ENCODE measurements at regions not wholly inside any gene's neighbourhood (a gene's known extent, or its start where the extent isn't known, plus 50 kb on each side); places are given as distances from the start of the nearest gene placed in this dataset.
"Not testable (repeated sequence)": the region's sequence is repeated elsewhere in the genome, so short reads cannot be mapped to it uniquely, and the experiment has no call there.

DNA sequence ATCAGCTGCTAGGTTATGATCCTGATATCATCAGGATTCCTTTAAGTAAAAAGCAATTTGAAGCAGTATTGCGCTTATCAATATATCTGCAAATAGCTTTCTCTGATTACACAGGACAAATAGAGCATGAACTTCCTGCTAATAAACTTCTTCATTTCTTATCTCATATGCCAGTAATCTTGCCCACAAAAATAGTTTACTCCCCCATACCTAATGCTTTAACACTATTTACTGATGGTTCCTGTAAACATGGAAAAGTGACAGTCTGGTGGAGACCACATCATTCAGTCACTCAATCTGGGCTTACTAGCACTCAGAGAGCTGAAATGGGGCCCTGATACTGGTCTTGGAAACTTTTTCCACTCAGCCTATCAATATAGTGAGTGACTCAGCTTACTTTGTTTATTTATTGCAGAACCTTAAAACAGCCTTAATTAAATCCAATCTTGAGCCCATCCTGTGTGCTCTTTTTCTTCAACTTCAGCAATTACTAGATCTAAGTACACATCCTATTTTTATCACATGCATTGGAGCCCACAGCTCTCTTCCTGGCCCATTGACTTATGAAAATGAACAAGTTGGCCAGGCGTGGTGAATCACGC is 1464.3 kb downstream of the UQCRFS1 start:
- DNase-seq = no peak

DNA sequence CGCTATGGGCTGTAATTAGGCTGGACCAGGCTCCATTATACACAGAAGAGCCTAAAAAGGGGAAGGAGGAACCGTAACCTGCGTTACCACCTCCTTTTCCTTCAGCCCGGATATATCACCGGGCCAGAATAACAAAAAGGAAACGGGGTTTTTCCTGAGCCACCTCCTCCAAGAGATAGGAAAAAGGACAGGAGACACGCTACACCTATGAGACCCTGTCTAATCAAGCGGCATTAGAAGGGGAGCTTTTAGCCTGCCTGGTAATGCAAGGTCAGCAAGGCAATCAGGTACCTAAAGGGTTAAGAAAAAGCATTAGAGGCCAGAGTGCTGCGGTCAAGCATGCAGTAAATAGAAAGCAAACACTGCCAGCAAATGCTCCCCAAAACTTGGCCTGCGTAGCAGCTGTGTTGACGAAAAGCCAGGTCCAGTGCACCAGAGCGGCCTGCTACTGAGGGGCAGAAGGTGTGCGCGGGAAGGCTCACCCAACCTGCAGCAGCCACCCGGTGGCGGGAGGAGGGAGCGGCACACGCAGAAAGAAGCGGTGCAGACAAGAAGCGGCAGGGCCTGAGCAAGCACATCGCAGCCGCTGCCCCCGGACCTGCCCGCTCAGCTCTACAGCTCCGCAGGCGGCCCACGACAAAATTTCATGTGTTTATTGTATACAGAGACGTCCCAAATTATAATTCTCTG is 1466.1 kb downstream of the UQCRFS1 start:
- DNase-seq = peak; percentile 74

DNA sequence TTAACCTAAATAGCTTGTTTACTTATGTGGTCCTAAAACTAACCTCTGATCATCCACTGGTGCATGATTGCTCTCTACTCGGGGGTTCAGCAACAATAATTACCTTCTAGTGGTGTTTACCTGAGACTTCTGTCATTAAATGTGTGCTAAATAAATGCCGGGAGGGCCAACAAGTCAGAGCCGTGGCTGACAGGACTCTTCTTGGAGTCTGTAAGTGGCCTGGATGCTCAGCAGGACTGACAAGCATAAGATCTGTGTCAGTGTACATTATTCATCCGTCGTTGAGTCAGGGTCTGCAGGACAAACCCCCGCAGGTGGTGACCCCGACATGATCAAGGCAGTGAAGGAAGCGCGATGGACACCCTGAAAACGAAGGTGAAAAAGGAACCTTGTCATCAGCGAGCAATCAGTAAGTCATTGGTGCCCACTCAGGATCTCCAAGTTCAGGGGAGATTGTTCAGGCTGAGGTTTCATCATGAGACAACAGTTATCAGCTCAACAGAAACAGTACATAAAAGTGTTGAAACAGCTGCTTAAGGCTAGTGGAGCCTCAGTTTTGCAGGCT is 1466.9 kb downstream of the UQCRFS1 start:
- DNase-seq = peak; percentile 22

DNA sequence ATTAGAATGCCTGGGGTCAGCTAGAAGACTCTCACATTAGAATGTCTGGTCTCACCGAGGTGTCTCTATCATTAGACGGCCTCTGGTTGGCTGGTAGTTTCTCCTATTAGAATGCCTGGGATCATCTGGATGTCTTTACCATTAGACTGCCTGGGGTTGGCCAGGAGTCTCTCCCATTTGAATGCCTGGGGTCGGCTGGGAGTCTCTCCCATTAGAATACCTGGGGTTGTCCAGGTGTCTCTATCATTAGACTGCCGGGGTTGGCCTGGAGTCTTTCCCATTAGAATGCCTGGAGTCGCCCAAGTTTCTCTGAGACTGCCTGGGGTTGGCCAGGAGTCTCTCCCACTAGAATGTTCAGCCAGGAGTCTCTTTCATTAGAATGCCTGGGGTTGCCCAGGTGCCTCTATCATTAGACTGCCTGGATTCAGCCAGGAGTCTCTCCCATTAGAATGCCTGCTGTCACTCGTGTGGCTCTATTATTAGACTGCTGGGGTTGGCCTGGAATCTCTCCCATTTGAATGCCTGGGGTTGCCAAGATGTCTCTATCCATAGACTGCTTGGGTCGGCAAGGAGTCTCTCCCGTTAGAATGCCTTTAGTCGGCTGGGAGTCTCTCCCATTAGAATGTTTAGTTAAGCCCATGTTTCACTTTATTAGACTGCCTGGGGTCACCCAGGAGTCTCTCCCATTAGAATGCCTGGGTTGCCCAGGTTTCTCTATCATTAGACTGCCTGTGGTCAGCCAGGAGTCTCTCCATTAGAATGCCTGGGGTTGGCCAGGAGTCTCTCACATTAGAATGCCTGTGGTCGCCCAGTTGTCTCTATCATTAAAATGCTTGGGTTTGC is 1467.8 kb downstream of the UQCRFS1 start:
- DNase-seq = peak; percentile 32

DNA sequence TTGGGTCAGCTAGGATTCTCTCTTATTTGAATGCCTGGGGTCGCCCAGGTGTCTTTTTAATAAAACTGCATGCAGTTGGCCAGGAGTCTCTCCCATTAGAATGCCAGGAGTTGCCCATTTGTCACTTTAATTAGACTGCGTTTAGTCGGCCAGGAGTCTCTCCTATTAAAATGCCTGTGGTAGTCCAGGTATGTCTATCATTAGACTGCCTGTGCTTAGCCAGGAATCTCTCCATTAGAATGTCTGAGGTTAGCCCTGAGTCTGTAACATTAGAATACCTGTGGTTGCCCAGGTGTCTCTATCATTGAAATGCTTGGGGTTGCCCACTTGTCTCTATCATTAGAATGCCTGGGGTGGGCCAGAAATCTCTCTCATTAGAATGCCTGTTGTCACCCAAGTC is 1470.9 kb downstream of the UQCRFS1 start:
- peak; percentile 35 for DNase-seq

DNA sequence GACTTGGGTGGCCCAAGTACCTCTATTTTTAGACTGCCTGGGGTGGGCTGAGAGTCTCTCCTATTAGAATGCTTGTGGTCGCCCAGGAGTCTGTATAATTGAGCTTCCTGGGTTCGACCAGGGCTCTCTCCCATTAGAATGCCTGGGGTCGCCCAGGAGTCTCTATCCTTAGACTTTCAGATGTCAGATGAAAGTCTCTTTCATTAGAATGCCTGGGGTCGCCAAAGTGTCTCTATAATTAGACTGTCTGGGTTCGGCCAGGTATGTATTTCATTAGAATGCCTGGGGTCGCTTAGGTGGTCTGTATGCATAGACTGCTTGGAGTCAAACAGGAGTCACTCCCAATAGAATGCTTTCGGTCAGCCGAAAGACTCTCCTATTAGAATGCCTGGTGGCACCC is 1471.7 kb downstream of the UQCRFS1 start:
- DNase-seq = no peak

DNA sequence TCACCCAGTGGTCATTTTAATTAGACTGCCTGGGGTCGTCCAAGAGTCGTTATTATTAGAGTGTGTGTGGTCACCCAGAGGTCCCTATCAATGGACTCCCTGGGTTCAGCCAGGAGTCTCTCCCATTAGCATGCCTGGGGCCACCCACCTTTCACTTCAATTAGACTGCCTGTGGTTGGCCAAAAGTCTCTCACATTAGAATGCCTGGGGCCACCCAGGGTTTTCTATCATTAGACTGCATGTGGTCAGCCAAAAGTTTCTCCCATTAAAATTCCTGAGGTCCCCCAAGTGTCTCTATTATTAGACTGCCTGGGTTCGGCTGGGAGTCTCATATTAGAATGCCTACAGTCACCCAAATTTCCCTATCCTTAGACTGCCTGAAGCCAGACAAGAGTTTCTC is 1472.6 kb downstream of the UQCRFS1 start:
- DNase-seq = no peak

DNA sequence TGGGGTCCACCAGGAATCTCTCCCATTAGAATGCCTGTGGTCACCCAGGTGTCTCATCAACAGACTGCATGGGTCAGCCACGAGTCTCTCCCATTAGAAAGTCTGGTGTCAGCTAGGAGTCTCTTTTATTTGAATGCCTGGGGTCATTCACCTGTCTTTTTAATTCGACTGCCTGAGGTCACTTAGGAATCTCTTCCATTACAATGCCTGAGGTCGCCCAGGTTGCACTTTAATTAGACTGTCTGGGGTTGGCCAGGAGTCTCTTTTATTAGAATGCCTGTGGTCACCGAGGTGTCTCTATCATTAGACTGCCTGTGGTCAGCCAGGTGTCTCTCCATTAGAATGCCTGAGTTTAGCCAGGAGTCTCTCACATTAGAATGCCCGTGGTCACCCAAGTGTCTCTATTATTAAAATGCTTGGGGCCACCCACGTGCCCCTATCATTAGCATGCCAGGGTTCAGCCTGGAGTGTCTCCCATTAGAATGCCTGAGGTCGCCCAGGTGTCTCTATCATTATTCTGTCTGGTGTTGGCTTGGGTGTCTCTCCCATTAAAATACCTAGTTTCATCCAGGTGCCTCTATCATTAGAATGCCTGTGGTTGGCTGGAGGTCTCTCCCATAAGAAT is 1474.3 kb downstream of the UQCRFS1 start:
- DNase-seq = peak; percentile 17

DNA sequence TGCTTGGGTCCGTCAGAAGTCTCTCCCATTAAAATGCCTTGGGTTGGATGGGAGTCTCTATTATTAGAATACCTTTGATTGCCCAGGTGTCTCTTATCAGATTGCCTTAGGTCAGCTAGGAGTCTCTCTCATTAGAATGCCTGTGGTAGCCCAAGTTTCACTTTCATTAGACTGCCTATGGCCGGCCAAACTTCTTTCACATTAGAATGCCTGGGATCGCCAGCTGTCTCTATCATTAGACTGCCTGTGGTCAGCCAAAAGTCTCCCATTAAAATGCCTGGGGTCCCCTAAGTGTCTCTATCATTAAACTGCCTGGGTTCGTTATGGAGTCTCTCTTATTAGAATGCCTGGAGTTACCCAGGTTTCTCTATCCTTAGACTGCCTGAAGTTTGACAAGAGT is 1476.7 kb downstream of the UQCRFS1 start:
- no peak for DNase-seq

DNA sequence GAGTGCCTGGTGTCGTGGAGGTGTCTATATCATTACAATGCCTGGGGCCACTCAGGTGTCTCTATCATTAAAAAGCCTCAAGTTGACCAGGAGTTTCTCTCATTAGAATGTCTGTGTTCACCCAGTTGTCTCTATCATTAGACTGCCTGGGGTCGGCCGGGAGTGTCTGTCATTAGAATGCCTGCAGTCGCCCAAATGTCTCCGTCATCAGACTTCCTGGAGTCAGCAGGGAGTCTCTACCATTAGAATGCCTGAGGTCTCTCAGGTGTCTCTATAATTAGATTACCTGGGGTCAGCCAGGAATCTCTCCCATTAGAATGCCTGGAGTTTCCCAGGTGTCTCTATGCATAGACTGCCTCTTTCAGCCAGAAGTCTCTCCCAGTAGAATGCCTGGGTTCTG is 1477.6 kb downstream of the UQCRFS1 start:
- DNase-seq = no peak

DNA sequence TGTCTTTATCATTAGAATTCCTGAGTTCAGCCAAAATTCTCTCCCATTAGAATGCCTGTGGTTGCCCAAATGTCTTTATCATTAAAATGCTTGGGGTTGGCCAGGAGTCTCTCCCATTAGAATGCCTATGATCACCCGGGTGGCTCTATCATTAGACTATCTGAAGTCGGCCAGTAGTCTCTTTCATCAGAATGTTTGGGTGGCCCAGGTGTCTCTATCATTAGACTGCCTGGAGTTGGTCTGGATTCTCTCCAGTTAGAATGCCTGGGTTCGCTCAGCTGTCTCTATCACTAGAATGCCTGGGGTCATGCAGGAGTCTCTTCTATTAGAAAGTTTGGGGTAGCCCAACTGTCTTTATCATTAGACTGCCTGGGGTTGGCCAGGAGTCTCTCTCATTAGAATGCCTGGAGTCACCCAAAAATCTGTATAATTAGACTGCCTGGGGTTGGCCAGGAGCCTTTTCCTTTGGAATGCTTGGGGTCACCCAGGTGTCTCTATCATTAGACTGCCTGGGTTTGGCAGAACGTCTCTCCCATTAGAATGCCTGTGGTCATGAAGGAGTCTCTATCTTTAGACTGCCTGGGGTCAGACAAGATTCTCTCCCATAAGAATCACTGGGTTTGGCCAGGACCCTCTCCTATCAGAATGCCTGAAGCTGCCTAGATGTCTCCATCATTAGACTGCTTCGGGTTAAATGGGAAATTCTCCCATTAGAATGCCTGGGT is 1478.3 kb downstream of the UQCRFS1 start:
- no peak for DNase-seq

DNA sequence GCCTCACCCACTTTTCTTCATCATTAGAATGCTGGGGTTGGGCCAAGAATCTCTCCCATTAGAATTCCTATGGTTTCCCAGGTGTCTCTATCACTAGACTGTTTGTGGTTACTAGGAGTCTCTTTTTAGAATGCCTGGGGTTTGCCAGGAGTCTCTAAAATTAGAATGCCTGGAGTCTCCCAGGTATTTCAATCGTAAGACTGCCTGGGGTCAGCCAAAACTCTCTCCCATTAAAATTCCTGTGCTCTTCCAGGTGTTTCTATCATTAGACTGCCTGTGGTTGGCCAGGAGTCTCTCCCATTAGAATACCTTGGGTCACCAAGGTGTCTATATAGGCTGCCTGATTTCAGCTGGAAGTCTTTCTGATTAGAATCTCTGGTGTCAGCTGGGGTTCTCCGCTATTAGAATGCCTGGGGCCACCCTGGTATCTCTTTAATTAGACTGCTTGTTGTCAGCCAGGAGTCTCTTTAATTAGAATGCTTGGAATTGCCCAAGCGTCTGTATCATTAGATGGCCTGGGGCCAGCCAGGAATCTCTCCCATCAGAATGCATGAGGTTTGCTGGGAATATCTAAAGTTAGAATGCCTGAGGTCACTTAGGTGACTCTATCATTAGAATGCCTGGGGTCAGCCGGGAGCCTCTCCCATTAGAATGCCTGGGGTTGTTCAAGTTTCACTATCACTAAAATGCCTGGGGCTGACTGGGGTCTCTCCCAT is 1479.2 kb downstream of the UQCRFS1 start:
- no peak for DNase-seq

DNA sequence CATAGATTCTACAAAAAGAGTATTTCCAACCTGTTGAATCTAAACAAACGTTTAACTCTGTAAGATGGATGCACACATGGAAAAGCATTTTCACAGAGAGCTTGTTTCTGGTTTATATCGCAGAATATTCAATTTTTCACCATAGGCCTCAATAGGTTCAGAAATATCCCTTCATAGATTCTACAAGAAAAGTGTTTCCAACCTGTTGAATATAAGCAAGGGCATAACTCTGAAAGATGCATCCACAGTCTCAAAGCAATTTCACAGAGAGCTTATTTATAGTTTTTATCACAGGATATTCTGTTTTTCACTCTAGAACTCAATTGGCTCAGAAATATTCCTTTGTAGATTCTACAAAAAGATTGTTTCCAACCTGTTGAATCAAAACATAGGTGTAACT is 1483.6 kb downstream of the UQCRFS1 start:
- DNase-seq = no peak

DNA sequence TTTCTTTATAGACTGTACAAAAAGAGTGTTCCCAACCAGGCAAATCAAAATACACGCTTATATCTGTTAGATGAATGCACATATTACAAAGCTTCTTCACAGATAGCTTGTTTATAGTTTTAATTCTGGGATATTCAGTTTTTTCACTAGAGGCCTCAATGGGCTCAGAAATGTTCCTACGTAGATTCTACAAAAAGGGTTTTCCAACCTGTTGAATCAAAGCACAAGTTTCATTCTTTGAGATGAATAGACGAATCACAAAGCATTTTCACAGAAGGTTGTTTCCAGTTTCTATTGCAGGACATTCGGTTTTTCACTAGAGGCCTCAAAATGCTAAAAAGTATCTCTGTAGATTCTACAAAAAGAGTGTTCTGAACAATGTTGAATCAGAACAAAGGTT is 1490.3 kb downstream of the UQCRFS1 start:
- no peak for DNase-seq

DNA sequence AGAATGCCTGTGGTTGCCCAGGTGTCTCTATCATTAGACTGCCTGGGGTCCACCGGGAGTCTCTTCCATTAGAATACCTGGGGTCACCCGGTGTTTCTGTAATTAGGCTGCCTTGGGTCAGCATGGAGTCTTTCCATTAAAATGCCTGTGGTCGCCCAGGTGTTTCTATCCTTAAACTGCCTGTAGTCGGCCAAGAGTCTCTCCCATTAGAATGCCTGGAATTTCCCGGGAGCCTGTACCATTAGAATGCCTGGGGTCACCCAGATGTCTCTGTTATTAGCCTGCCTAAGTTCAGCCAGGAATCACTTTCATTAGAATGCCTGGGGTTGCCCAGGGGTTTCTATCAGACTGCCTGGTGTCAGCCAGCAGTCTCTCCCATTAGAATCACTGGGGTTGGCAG is 1492.8 kb downstream of the UQCRFS1 start:
- DNase-seq = no peak

DNA sequence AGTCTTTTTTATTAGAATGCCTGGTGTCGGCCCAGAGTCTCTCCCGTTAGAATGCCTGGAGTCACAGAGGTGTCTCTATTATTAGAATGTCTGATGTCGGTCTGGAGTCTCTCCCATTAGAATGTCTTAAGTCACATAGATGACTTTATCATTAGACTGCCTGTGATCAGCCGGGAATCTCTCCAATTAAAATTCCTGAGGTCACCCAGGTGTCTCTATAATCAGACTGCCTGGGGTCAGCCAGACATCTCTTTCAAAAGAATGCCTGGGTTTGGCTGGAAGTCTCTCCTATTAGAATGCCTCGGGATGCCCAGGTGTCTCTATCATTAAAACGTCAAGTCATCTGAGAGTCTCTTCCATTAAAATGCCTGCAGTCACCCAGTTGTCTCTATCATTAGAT is 1493.9 kb downstream of the UQCRFS1 start:
- no peak for DNase-seq

DNA sequence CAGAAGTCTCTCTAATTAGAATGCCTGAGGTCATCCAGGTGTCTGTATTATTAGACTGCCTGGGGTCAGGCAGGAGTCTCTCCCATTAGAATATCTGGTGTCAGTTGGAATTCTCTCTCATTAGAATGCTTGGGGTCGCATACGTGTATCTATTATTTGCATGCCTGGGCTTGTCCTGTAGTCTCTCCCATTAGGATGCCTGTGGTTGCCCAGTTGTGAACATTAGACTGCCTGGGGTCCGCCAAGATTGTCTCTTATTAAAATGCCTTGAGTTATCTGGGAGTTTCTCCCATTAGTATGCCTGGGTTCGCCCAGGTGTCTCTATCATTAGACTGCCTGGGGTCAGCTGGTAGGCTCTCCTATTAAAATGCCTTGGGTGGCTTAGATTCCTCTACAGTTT is 1494.7 kb downstream of the UQCRFS1 start:
- DNase-seq = no peak

DNA sequence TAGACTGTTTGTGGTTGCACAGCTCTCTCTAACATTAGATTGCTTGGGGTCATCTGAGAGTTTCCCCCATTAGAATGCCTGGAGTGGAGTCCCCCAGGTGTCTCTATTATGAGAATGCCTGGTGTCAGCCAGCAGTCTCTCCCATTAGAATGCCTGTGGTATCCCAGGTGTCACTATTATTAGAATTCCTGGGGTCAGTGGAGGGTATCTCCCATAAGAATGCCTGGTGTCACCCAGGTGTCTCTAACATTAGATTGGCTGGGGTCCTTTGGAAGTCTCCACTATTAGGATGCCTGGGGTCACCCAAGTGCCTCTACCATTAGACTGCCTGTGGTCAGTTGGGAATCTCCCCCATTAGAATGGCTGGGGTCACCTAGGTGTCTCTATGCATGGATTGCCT is 1495.1 kb downstream of the UQCRFS1 start:
- DNase-seq = no peak

DNA sequence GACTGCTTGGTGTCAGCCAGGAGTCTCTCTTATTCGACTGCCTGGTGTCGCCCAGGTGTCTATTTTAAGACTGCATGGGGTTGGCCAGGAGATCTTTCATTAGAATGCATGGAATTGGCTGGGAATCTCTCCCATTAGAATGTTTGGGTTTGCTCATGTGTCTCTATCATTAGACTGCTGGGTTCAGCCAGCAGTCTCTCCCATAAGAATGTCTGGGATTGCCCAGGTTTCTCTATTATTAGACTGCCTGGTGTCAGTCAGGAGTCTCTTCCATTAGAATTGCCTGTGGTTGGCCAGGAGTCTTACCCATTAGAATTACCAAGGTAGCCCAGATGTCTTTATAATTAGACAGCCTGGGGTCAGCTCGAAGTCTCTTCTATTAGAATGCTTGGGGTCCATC is 1496.0 kb downstream of the UQCRFS1 start:
- no peak for DNase-seq

DNA sequence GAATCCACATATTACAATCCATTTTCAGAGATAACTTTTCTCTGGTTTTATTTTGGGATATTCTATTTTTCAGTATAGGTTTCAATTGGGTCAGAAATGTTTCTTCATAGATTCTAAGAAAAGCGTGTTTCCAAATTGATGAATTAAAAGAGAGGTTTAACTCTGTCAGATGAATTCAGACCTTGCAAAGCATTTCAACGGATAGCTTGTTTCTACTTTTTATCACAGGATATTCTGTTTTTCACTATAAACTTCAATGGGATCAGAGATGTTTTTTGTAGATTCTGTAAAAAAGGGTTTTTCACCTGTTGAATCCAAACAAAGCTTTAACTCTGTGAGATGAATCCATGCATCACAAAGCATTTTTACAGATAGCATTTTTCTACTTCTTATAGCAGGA is 1498.1 kb downstream of the UQCRFS1 start:
- no peak for DNase-seq

DNA sequence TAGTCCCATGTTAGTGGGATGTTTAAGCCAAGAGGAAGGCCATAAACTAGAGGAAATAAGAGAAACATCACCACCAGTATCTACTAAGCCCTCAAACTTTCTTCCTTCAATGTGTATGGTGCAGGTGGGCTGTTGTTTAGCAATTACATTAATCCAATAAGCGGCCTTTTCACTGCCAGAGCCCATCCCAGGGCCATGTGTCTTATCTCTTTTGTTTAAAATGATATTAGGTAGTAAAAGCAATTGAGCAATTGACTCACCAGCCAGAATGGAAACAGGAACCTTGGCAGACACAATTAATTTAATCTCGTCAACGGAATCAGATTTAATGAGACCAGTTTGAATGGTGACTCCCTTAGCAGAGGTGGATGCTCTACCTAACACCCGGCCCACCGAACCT is 1503.5 kb downstream of the UQCRFS1 start:
- no peak for DNase-seq

DNA sequence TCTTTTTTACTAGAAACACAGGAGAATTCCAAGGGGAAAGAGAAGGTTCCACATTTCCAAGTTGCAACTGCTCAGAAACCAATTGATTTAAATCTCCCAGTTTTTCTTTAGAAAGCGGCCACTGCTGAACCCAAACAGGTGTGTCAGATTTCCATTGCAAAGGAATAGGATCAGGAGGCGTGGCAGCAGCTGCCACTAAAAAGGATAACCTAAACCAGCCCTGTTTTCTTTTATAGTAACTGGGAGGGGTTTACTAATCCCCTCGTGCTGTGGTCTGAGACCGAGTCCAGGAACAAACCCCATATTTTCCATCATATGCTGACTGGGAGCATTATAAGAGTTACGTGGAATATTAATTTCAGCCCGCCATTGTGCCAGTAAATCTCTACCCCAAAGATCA is 1504.0 kb downstream of the UQCRFS1 start:
- DNase-seq = not testable (repeated sequence)
